Activated CD4-positive, alpha-beta T cell treated with anti-CD3 and anti-CD28 coated beads, Interleukin-2, amount 50 U/mL, for 24 hours (primary cell): ENCODE measurements at regions not wholly inside any gene's neighbourhood (a gene's known extent, or its start where the extent isn't known, plus 50 kb on each side); places are given as distances from the start of the nearest gene placed in this dataset.

ENCODE experiments used
- DNase-seq, 2 donors: peaks; one replicate each; pipeline ENCODE4 v3.0.0-alpha.2; 2020; ENCODE audit warnings: low read depth in 1 of 2, low spot score in 1 of 2

GRCh38 chr15:95709959-95710695 is 620.4 kb upstream of the NR2F2 start:
- no peak for DNase-seq

DNA sequence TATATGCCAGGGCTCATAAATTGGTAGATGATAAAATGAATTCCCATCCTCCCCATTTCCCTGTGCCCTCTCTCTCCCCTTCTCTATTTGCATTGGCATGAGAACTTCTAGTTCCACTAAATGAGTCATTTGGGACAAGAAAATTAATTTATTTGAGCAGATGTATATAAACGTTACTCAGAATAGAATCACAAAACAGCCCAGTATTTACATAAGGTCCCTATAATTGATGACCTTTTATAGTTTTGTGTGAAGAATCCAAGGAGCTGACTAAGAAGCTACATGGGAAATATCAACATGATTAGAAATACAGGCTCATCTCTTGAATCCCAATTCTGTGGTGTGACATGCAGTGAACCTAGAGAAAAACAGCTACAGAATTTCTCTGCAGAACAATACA is 617.7 kb upstream of the NR2F2 start:
- no peak for DNase-seq

DNA sequence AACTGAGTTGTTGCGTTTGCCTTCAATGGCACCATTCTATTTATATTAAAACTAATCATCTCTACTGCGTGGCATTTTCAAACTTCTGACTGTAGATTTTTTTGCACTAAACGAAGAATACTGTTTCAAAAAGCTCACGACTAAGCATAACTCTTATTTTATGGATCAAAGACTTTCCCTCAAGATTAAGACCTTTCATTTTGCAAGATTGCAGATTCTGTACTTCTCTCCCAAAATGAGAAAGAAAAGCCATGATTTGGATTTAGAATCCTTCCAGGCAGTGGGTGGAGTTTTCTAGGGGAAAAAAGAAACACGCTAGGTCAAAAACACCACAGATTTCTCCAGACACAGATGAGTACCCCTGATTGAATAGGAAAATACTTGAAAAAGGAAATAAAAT is 617.2 kb upstream of the NR2F2 start:
- no peak for DNase-seq

- no peak for DNase-seq
Observed at GRCh38 chr15:95715116-95715903, 615.2 kb upstream of the NR2F2 start.

GRCh38 chr15:95715906-95716656 is 614.4 kb upstream of the NR2F2 start:
- no peak for DNase-seq

- no peak for DNase-seq
Observed at GRCh38 chr15:95716708-95717107, 613.8 kb upstream of the NR2F2 start.

- DNase-seq = no peak
Observed at GRCh38 chr15:95718441-95718840, 612.1 kb upstream of the NR2F2 start.

GRCh38 chr15:95724908-95725633 is 605.4 kb upstream of the NR2F2 start:
- no peak for DNase-seq

- DNase-seq = no peak
Observed at GRCh38 chr15:95726891-95727290, 603.6 kb upstream of the NR2F2 start.

- DNase-seq = no peak
Observed at GRCh38 chr15:95733931-95734330, 596.6 kb upstream of the NR2F2 start.

GRCh38 chr15:95734422-95735316 is 595.8 kb upstream of the NR2F2 start:
- no peak for DNase-seq

DNA sequence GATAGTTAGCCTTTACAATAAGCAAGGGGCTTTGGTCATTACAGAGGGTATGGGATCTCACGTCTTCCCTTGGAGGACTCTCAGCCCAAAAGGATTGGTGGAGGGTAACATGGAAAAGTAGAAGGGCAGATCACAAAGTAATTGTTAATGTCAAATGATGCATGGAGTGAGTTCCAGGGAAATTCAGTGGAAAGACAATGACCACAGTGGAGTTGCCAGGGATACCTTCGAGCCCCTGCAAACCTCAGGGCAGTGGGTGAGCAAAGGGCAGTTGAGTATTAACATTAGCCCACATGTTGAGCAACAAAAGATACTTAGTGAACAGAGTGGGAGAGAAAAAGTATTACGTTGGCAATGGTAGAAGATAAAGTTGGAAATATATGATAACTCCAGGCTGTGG is 593.4 kb upstream of the NR2F2 start:
- no peak for DNase-seq

GRCh38 chr15:95739131-95739530 is 591.4 kb upstream of the NR2F2 start:
- DNase-seq = no peak

DNA sequence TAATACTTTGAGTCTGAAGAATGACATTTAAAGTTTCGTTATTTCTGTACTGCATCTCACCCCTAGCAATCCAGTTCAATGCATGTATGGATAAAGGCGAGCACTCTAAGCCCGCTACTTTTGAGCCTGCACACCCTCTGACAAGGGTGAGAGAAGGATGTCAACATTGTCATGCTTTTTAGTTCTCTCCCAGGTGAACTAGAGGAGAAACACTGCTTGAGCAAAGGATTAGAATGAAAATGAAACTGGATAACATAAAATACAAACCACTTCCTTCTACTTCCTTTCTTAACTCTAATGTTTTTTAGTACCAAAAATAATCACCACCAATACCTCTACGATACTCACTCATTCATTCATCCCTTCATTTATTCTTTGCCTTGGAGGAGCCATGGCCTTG is 588.7 kb upstream of the NR2F2 start:
- no peak for DNase-seq

DNA sequence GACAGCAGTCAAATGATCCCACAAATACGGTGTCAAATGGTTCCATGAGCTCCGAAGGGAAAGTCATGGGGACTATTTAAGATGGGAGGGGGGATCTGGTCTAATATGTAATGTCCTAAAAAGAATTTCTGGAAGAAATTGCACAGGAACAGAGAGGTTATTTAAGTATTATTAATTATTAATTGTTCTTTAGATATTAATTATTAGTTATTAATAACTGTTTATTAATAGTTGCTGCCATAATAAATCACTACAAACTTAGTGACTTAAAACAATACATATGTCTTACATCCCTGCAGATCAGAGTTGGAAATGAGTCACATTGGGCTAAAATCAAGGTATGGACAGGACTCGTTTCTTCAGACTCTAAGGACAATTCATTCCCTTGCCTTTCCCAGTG is 588.2 kb upstream of the NR2F2 start:
- no peak for DNase-seq

DNA sequence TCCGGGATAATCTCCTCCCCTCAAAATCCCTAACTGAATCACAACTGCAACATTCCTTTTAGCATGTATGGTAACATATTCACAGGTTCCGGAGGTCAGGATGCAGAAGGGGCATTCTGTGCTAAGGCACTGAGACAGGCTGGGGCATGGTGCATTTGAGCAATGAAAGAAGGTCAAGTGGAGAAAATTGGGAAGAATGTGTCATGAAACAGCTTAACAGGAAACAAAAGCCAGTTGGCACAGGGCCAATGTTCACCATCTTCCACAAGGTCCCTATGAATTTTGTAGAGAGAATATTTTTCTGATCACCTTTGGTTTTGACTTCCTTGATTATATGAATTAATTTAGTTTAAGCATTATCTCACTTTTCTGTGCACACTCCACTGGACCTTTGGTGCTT is 587.7 kb upstream of the NR2F2 start:
- DNase-seq = no peak

DNA sequence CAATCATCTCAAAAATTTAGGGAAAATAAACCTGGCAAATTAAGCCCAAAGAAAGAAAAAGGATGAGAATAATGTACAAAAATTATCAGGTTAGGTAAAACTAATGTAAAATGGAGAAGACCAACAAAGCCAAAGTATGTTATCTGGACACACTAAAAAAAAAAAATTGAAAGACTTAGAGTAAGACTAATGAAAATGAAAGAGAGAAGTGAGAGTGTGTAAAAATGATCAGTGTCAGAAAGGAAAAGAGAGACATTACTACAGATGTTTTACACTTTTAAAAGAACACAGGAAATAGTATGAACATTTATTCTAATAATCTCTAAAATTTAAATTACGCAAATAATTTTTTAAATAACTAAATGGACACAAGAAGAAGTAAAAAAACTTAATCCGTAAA is 573.3 kb upstream of the NR2F2 start:
- no peak for DNase-seq

DNA sequence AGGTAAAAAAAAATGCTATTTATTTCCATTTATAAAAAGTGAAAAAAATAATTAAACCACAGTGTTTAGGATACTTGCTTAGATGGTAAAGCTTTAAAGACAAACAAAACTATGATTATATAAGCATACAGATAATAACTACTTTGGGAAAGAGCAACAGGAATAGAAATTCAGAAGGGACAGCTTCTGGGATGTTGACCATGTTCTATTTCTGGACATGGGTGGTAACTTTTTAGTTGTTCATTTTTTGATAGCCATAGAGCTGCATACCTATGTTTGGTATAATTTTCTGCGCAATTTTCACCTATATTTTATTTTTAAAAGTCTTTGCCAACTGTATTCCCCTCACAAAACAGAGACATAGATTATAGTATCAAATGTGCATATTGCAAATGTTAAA is 572.0 kb upstream of the NR2F2 start:
- no peak for DNase-seq

DNA sequence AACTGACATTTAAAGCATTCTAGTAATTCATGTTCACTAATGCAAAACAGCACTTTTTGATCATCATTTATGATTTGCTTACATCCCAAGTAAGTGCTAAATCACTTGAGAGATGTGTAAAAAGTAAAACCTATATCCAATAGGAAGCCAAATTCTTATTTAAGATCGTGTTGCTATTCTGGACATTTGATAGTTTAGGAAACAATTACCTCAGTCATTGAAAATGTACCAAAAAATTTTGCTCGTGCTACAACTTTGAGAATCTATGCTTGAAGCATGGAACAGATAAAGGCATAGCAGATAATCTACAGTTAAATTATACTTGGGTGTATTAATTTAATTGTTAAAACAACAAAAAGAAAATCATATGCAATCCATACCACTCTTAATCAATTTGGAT is 571.6 kb upstream of the NR2F2 start:
- DNase-seq = no peak

GRCh38 chr15:95760508-95760907 is 570.0 kb upstream of the NR2F2 start:
- no peak for DNase-seq
